ENCODE measurements at regions not wholly inside any gene's neighbourhood (a gene's known extent, or its start where the extent isn't known, plus 50 kb on each side); places are given as distances from the start of the nearest gene placed in this dataset.

DNA sequence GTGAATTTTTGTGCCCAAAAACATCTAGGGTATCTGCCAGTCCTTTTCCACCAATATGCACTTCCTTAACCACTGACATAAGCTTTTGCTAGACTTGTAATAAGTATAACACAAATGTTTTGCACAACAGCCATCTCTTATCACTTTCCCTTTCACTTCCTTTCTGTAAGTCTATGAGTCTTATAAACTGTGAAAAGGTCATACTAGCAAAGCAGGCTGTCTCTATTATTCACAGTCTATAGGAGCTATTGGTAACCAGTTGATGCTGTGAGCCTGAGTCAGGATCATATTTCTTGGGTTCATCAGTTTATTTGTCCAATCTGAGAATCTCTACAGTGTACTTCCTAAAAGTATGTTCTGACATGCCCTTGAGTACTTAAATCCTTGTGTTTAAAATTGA lies 172.6 kb downstream of the CHRM3 start:
- Histone ChIP-seq H2BK15ac (ENCODE audit: low read depth, low read length) (no peak overlapping the region), H3K9me3 (ENCODE audit: control insufficient read depth, insufficient read depth, low read length) (peaks cover 8% of the 10 kb centered on the region; the same call in 1 of the 2 replicates), H3K4me2 (ENCODE audit: low read depth, low read length) (no peak overlapping the region), H3K23ac (ENCODE audit: low read depth, low read length) (no peak overlapping the region), H4K8ac (ENCODE audit: low read depth in 2 of 2, low read length in 2 of 2) (no peak overlapping the region), H3K4me3 (ENCODE audit: insufficient read depth, low read depth, low read length) (no peak overlapping the region), H4K20me1 (ENCODE audit: insufficient read depth, low read length) (no peaks in the 10 kb centered on the region), H3K14ac (replicated peaks; ENCODE audit: low read depth, low read length) (no peak overlapping the region), H3K27me3 (ENCODE audit: control insufficient read depth, insufficient read depth, low read length) (no peaks in the 10 kb centered on the region), H2BK120ac (ENCODE audit: low read depth, low read length) (no peak overlapping the region), H2AK9ac (replicated peaks; ENCODE audit: low read depth, low read length, poor library complexity) (no peak overlapping the region), H3K9me1 (ENCODE audit: insufficient read depth, low read length) (no peaks in the 10 kb centered on the region), H3K36me3 (ENCODE audit: control insufficient read depth, insufficient read depth, low read length) (no peaks in the 10 kb centered on the region), H3K4me1 (ENCODE audit: control insufficient read depth, insufficient read depth, low read length) (no peaks in the 10 kb centered on the region), H2AK5ac (ENCODE audit: low read depth, low read length) (no peak overlapping the region), H2AFZ (replicated peaks; ENCODE audit: low read length, poor library complexity) (no peak overlapping the region), H3K4ac (ENCODE audit: low read depth, low read length) (no peak overlapping the region), H3K9ac (ENCODE audit: low read depth, low read length) (no peak overlapping the region), H4K91ac (ENCODE audit: insufficient read depth, low read depth, low read length) (no peak overlapping the region), H3K79me1 (ENCODE audit: low read depth in 1 of 2, low read length in 2 of 2) (no peaks in the 10 kb centered on the region), H4K5ac (ENCODE audit: low read depth, low read length) (no peak overlapping the region), H2BK20ac (ENCODE audit: low read depth, low read length) (no peak overlapping the region), H3K56ac (ENCODE audit: extremely low read depth, insufficient read depth, low read length) (no peak overlapping the region), H3K18ac (ENCODE audit: low read depth, low read length) (no peak overlapping the region), H2BK5ac (ENCODE audit: low read depth, low read length, poor library complexity, severe bottlenecking) (no peak overlapping the region), H3K27ac (ENCODE audit: insufficient read depth, low read length) (no peak overlapping the region)
- TF ChIP-seq CEBPB (IDR thresholded peaks at IDR 0.05; ENCODE audit: low read depth, low read length): no peak
- TF ChIP-seq, protein P1, sequence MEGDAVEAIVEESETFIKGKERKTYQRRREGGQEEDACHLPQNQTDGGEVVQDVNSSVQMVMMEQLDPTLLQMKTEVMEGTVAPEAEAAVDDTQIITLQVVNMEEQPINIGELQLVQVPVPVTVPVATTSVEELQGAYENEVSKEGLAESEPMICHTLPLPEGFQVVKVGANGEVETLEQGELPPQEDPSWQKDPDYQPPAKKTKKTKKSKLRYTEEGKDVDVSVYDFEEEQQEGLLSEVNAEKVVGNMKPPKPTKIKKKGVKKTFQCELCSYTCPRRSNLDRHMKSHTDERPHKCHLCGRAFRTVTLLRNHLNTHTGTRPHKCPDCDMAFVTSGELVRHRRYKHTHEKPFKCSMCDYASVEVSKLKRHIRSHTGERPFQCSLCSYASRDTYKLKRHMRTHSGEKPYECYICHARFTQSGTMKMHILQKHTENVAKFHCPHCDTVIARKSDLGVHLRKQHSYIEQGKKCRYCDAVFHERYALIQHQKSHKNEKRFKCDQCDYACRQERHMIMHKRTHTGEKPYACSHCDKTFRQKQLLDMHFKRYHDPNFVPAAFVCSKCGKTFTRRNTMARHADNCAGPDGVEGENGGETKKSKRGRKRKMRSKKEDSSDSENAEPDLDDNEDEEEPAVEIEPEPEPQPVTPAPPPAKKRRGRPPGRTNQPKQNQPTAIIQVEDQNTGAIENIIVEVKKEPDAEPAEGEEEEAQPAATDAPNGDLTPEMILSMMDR (conservative IDR thresholded peaks at IDR 0.05; ENCODE audit: low read depth, low read length): no peak
- TF ChIP-seq NFE2L2 (IDR thresholded peaks at IDR 0.05; ENCODE audit: low read depth, low read length): no peak
- TF ChIP-seq, protein P2, sequence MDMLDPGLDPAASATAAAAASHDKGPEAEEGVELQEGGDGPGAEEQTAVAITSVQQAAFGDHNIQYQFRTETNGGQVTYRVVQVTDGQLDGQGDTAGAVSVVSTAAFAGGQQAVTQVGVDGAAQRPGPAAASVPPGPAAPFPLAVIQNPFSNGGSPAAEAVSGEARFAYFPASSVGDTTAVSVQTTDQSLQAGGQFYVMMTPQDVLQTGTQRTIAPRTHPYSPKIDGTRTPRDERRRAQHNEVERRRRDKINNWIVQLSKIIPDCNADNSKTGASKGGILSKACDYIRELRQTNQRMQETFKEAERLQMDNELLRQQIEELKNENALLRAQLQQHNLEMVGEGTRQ (IDR thresholded peaks at IDR 0.05; ENCODE audit: low read depth, low read length): no peak
- no peak for TF ChIP-seq BHLHE40 (IDR thresholded peaks at IDR 0.05; ENCODE audit: low read depth, low read length)
- TF ChIP-seq MXI1 (IDR thresholded peaks at IDR 0.05; ENCODE audit: borderline replicate concordance, low read depth, low read length): no peak
- TF ChIP-seq RAD21 (IDR thresholded peaks at IDR 0.05; ENCODE audit: low read length): no peak
- no peak for TF ChIP-seq SMC3 (IDR thresholded peaks at IDR 0.05; ENCODE audit: low read depth, low read length)
- TF ChIP-seq MAFK (IDR thresholded peaks at IDR 0.05; ENCODE audit: low read depth, low read length): no peak
- intact Hi-C loops (cut with micrococcal nuclease) (no loop called here), in situ Hi-C loops (cut with MboI; ENCODE audit: low sequenced_read_pairs) (no loop called here), dilution Hi-C loops (cut with HindIII; ENCODE audit: low sequenced_read_pairs, unreplicated experiment) (no loop called here)
- no TSS peak for BruUV-seq (replicated peaks)
- no peak for DNase-seq
- ChIA-PET POLR2A (ENCODE audit: unreplicated experiment) (no interaction called here), CTCF (no interaction called here)
- no peak for ATAC-seq (ENCODE audit: low read depth)

Measured in IMR-90 (cell line).